ENCODE measurements at regions not wholly inside any gene's neighbourhood (a gene's known extent, or its start where the extent isn't known, plus 50 kb on each side); places are given as distances from the start of the nearest gene placed in this dataset.

DNA sequence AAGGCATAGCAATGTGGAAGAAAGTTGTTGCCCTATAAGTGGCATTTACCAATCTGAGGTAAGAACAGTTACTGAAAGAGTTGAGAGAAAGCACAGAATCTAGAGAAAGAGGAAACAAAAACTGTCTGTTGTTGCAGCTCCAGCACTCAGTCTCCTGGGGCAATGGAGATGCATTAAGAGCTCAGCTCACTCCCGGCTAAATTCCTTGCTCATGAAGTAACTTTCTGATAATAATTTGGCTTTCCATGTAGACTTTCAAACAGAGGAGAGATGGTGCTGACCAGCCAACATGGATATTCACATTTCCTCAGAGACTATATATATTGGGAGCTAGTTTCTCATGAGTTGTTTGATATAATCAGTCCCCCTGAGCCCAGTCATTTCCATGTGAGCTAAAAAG, 135.3 kb downstream of the GDAP2 start:
- H3K14ac ChIP-seq (ENCODE audit: insufficient read length): no peak overlapping the region
- H3K27ac ChIP-seq (ENCODE audit: low read depth, low read length): no peak overlapping the region
- ChIA-PET POLR2A (ENCODE audit: partially characterized antibody) (no interaction called here), CTCF (ENCODE audit: partially characterized antibody) (interaction anchor here (1.0 to 1.2 kb wide), 3 partner anchors 10 to 102 kb away, joined by 3 read pairs; no protein-coding TSS in a partner anchor)
- no peak overlapping the region for H3K4ac ChIP-seq (replicated peaks; ENCODE audit: insufficient read length, low read depth, low read length)
- 90% methylated on average over 1 of the region's 1 CpG; no CpG with 5 or more reads in 1 of the 2 experiments for WGBS, 2 experiments (ENCODE audit: extremely low coverage in 1 of 2, insufficient coverage in 1 of 2, insufficient read length in 1 of 2, insufficient replicate concordance in 2 of 2, low coverage in 1 of 2, low lambda C conversion rate in 2 of 2, missing lambda C conversion rate in 1 of 2)
- H2BK5ac ChIP-seq (ENCODE audit: low read depth, low read length): no peak overlapping the region
- no peak overlapping the region for H2BK20ac ChIP-seq (ENCODE audit: low read length)
- no peaks in the 10 kb centered on the region for H3K4me1 ChIP-seq (replicated peaks in 1 of 4; ENCODE audit: control insufficient read depth in 3 of 4, insufficient read depth in 4 of 4, low read length in 3 of 4)
- no peak overlapping the region for H2BK12ac ChIP-seq (ENCODE audit: low read depth, low read length)
- H3K36me3 ChIP-seq (ENCODE audit: control insufficient read depth in 2 of 4, insufficient read depth in 4 of 4, low read length in 3 of 4): no peaks in the 10 kb centered on the region
- H3K9me3 ChIP-seq (ENCODE audit: insufficient read depth in 2 of 2, low read depth in 1 of 2, low read length in 1 of 2): no peaks in the 10 kb centered on the region
- no peaks in the 10 kb centered on the region for H3K79me2 ChIP-seq (ENCODE audit: control insufficient read depth in 1 of 2, insufficient read depth in 2 of 2, low read length in 2 of 2)
- peaks cover 0 to 2% of the 10 kb centered on the region in 2 experiments for H4K20me1 ChIP-seq (replicated peaks in 1 of 2; ENCODE audit: control insufficient read depth in 1 of 2, insufficient read depth in 2 of 2, low read length in 2 of 2)
- H3K27me3 ChIP-seq (replicated peaks in 1 of 4; ENCODE audit: control insufficient read depth in 3 of 4, extremely low read depth in 1 of 4, insufficient read depth in 3 of 4, low read length in 3 of 4): no peaks in the 10 kb centered on the region
- H3K18ac ChIP-seq (ENCODE audit: extremely low read depth, low read length): no peak overlapping the region
- H2AK5ac ChIP-seq (ENCODE audit: low read depth, low read length): no peak overlapping the region
- no peak overlapping the region for H3K23ac ChIP-seq (ENCODE audit: insufficient read length)
- no peak overlapping the region for H4K91ac ChIP-seq (replicated peaks; ENCODE audit: insufficient read length, low read length)
- H3K4me2 ChIP-seq (ENCODE audit: insufficient read depth in 1 of 2, low read depth in 2 of 2, low read length in 2 of 2): no peak overlapping the region
- FAIRE-seq: no peak
- no peak overlapping the region for H2BK15ac ChIP-seq (ENCODE audit: low read length)
- H3K9ac ChIP-seq (replicated peaks in 1 of 4; ENCODE audit: extremely low read depth in 1 of 4, low read depth in 3 of 4, low read length in 3 of 4): no peak overlapping the region
- peak overlapping the region; percentile 21; the same call in 1 of the 2 replicates for H2AFZ ChIP-seq (ENCODE audit: low read length)
- H4K5ac ChIP-seq (ENCODE audit: insufficient read length, low read depth, low read length): no peak overlapping the region
- DNase-seq (ENCODE audit: low read depth in 1 of 2, low spot score in 2 of 2): no peak
- no peak overlapping the region for H3K56ac ChIP-seq (replicated peaks; ENCODE audit: insufficient read length, low read depth, low read length)
- no peak overlapping the region for H3K4me3 ChIP-seq (ENCODE audit: extremely low read depth in 1 of 4, insufficient read depth in 2 of 4, low read depth in 3 of 4, low read length in 4 of 4)
- H3K23me2 ChIP-seq (ENCODE audit: low read depth, low read length): no peaks in the 10 kb centered on the region
- H2BK120ac ChIP-seq (replicated peaks; ENCODE audit: low read depth, low read length): no peak overlapping the region
- H4K8ac ChIP-seq (ENCODE audit: extremely low read depth, insufficient read depth, low read length): no peak overlapping the region
- H3K79me1 ChIP-seq (ENCODE audit: low read depth, low read length): no peaks in the 10 kb centered on the region
- no peak for TF ChIP-seq POLR2A (IDR thresholded peaks at IDR 0.05; ENCODE audit: control extremely low read depth in 1 of 2, low read depth in 2 of 2, low read length in 2 of 2)
- TF ChIP-seq, protein P1, sequence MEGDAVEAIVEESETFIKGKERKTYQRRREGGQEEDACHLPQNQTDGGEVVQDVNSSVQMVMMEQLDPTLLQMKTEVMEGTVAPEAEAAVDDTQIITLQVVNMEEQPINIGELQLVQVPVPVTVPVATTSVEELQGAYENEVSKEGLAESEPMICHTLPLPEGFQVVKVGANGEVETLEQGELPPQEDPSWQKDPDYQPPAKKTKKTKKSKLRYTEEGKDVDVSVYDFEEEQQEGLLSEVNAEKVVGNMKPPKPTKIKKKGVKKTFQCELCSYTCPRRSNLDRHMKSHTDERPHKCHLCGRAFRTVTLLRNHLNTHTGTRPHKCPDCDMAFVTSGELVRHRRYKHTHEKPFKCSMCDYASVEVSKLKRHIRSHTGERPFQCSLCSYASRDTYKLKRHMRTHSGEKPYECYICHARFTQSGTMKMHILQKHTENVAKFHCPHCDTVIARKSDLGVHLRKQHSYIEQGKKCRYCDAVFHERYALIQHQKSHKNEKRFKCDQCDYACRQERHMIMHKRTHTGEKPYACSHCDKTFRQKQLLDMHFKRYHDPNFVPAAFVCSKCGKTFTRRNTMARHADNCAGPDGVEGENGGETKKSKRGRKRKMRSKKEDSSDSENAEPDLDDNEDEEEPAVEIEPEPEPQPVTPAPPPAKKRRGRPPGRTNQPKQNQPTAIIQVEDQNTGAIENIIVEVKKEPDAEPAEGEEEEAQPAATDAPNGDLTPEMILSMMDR (IDR thresholded peaks at IDR 0.05; ENCODE audit: control extremely low read depth in 1 of 3, insufficient read depth in 1 of 3, low read depth in 1 of 3, low read length in 3 of 3): no peak
- TF ChIP-seq BRCA1 (IDR thresholded peaks at IDR 0.05; ENCODE audit: low read depth, low read length): no peak
- TF ChIP-seq GTF2F1 (IDR thresholded peaks at IDR 0.05; ENCODE audit: borderline replicate concordance, low read depth, low read length): no peak
- TF ChIP-seq RAD21 (IDR thresholded peaks at IDR 0.05 in 1 of 2, conservative IDR thresholded peaks at IDR 0.05 in 1 of 2; ENCODE audit: low read depth in 2 of 2, low read length in 2 of 2): no peak
- no peak for TF ChIP-seq KDM4A (IDR thresholded peaks at IDR 0.05; ENCODE audit: low read depth, low read length, severe bottlenecking)
- TF ChIP-seq KDM1A (IDR thresholded peaks at IDR 0.05; ENCODE audit: borderline replicate concordance, low read length): no peak
- no peak for TF ChIP-seq HDAC6 (IDR thresholded peaks at IDR 0.05; ENCODE audit: low read depth, low read length)
- no peak for TF ChIP-seq YY1 (IDR thresholded peaks at IDR 0.05; ENCODE audit: low read depth, low read length)

Measured in H1 (cell line).